ENCODE measurements at regions not wholly inside any gene's neighbourhood (a gene's known extent, or its start where the extent isn't known, plus 50 kb on each side); places are given as distances from the start of the nearest gene placed in this dataset.

GRCh38 chr10:24793648-24794379, 70.1 kb upstream of the ARHGAP21 start:
- TF ChIP-seq CTCF (IDR thresholded peaks at IDR 0.05) (no peak), TAF1 (IDR thresholded peaks at IDR 0.05; ENCODE audit: borderline replicate concordance, low read depth, low read length) (no peak), FOXM1 (IDR thresholded peaks at IDR 0.05; ENCODE audit: low read depth) (no peak), POLR2AphosphoS5 (IDR thresholded peaks at IDR 0.05; ENCODE audit: low read depth, low read length) (no peak), GABPA (IDR thresholded peaks at IDR 0.05; ENCODE audit: low read depth) (no peak), NRF1 (IDR thresholded peaks at IDR 0.05; ENCODE audit: low read depth, low read length) (no peak), RCOR1 (IDR thresholded peaks at IDR 0.05; ENCODE audit: low read length) (no peak), GATA2 (CRISPR knock-in tag; IDR thresholded peaks at IDR 0.05) (no peak), USF2 (IDR thresholded peaks at IDR 0.05; ENCODE audit: borderline replicate concordance, low read depth, low read length) (no peak), FOSL2 (IDR thresholded peaks at IDR 0.05; ENCODE audit: borderline replicate concordance, low read depth) (no peak), JUND (IDR thresholded peaks at IDR 0.05) (no peak), SMC3 (IDR thresholded peaks at IDR 0.05; ENCODE audit: low read depth, low read length) (no peak), FOXJ3 (CRISPR knock-in tag; IDR thresholded peaks at IDR 0.05) (no peak)
